HG02571 (cell line): ENCODE measurements at regions not wholly inside any gene's neighbourhood (a gene's known extent, or its start where the extent isn't known, plus 50 kb on each side); places are given as distances from the start of the nearest gene placed in this dataset.
A peak's percentile ranks its signal among the peaks of the same experiment; 100 is the strongest.
"Not testable (repeated sequence)": the region's sequence is repeated elsewhere in the genome, so short reads cannot be mapped to it uniquely, and the experiment has no call there.

Source experiments
- ATAC-seq: cut with Tn5 transposase; IDR thresholded peaks from one replicate; pipeline ENCODE4 v1.9.1; 2021; ENCODE audit warnings: mild to moderate bottlenecking, moderate library complexity; ENCODE audit not compliant: unreplicated experiment

DNA sequence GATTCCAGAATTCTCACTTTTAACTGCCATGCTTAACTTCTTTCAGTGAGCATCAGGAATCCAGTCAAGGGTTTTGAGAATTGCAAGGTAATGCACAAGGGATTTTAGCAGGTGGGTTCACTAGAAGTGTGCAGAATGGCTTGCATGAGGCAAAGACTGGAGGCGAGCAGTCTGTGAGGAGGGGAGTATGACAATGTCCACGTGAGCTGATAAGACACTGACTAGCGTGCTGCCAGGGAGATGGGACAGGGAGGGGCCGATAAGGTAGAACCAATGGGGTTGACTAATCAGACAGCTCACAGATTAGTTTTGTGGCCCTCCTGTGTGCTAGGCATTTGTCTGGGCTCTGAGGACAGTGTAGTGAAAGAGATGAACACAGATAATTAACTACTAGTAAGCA is 102.0 kb upstream of the DAZL start:
- ATAC-seq: no peak

DNA sequence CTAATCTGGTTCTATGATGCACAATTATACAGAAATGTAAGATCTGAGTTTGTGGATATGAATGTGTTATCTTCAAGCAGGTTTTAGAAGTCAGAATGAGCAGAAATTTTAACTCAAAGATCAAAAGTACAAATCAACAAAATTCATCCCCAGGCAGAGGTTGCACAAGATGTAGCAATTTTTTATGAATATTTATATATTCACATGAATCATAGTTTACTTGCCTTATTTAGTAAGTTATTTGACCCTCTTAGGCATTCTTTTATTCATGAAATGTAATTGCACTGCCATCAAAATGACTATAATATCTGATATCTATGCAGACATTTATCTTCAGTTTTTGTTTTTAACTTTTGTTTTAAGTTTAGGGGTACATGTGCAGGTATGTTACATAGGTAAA is 103.1 kb upstream of the DAZL start:
- no peak for ATAC-seq

DNA sequence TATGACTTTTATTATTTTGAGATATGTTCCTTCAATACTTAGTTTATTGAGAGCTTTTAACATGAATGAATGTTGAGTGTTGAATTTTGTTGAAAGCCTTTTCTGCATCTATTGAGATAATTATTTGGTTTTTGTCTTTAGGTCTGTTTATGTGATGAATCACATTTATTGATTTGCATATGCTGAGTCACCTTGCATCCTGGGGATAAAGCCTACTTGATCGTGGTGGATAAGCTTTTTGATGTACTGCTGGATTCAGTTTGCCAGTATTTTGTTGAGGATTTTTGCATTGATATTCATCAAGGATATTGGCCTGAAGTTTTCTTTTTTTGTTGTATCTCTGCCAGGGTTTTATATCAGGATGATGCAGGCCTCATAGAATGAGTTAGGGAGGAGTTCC is 106.5 kb upstream of the DAZL start:
- not testable (repeated sequence) for ATAC-seq

DNA sequence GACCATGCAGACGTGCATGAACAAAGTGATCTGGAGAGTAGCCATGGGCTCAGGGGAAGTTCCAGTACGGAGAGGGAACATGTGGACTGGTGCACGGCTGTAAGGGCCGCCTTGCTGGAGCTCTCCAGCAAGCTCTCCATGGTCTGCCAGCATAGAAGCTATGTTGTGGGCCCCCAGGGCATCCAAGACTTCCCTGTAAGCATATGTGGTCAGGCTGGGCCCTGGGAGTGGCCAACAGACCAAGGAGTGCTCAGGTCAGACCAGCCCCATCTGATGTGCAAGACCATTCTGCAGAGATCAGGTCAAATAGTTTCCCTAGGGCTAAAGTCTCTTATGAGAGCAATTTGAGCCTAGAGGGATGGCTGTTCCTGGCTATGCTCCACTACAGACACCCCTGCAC is 110.1 kb upstream of the DAZL start:
- ATAC-seq: no peak

DNA sequence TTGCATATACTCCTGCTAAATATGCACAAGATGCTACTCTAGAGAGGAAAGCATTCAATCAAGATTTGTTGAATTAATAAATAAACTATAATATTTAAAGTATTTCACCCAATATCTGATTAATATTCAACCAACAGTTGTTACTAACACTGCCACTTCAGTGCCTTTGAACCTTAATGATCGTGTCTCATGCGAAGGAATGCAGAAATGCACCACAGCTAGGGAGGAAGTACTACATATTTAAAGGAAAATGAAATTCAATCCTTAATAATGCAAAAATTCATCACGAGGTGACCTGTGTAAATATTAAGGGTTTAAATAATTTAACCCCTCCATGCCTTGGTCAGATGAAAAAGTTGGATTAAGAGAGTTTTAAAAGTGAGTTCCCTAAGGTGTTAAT is 114.2 kb upstream of the DAZL start:
- ATAC-seq: no peak

DNA sequence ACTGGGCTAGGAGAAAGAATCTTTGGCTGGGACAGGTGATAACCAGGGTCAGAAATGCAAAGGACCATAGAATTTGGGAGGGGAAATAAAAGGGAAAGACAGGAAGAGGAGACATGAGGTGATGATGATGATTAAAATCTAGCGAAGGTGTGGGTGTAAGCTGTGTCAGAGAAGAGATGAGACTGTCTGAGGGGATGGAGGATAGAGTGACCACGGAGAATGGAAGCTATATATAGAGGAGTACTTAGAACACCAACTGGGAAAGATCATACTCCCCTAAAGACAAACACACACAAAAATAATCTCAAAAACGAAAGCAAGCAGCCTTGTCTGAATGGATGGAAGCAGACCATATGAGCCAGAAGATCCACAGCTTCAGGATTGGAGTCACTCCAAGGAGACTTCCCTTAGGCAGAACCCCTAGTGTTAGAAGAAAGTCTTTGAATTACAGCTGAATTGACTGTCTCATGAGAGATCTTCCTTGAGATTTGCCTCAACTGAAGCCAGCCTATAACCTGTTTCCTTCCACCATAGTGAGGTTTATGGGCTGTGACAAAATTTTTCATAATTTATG is 115.2 kb upstream of the DAZL start:
- no peak for ATAC-seq

DNA sequence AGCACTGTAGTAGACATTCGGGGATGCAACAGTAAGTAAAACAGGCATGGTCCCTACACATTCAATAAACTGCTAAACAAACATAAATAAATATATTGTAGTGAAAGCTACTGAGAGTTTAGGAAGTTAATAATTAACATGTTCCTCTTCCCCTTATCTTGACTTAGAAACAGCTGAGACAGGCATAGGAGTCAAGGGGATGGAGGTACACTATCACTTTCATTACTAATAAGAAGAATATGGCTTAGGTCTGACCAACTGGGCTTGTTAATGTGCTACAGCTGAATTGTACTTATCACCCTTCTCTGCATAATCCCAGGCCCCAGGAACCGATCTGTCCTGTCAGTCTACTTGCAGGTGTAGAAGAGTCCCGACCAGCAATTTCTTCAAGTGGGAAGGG is 116.3 kb upstream of the DAZL start:
- no peak for ATAC-seq

DNA sequence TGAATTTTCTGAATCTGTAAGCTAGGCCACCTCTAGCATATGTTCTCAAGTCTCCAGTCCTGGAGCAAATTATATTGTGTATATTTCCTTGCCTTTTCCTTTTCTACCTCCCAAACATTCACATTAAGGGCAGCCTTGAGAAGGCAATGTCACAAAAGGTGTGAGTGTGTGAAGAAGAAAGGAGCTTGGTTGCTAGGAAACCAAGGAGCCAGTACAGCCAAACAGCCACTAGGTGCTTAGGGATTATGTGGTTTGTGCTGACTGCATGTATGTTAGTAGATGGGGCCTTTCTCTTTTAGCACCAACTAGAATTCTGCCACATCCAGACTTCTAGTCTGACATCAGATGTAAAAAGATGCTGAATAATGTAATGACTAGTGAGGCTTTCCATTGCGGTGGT is 118.8 kb upstream of the DAZL start:
- ATAC-seq: no peak

DNA sequence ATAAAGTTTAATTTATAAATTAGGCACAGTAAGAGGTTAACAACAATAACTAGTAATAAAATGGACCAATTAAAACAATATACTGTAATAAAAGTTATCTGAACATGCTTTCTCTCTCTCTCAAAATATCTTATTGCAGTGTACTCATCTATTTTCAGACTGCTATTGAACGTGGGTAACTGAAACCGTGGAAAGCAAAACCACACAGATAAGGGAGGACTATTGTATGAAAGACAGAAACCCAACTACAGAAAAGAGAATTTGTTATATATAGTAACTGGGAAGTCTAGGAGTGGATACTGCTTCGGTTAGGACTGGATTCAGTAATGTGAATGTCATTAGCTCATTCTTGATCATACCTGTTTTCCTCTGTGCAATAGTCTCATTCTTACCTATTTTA is 119.3 kb upstream of the DAZL start:
- no peak for ATAC-seq

DNA sequence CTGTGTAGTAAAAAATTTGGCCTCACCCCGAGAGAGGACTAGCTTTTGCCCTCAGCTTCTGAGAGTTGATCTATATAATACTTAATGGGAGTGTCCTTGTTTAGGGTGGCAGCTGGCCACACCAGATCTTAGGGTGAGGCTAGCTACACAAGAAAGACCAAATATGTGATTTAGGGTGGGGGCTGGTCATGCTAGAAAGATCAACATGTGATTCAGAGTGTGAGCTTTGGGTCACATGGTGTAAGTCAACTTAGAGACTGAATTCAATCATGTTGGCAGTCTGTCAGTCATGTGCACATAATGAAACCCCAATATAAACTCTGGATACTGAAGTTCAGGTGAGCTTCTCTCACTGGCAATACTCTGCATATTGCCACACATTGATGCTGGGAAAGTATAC is 120.7 kb upstream of the DAZL start:
- ATAC-seq: no peak

DNA sequence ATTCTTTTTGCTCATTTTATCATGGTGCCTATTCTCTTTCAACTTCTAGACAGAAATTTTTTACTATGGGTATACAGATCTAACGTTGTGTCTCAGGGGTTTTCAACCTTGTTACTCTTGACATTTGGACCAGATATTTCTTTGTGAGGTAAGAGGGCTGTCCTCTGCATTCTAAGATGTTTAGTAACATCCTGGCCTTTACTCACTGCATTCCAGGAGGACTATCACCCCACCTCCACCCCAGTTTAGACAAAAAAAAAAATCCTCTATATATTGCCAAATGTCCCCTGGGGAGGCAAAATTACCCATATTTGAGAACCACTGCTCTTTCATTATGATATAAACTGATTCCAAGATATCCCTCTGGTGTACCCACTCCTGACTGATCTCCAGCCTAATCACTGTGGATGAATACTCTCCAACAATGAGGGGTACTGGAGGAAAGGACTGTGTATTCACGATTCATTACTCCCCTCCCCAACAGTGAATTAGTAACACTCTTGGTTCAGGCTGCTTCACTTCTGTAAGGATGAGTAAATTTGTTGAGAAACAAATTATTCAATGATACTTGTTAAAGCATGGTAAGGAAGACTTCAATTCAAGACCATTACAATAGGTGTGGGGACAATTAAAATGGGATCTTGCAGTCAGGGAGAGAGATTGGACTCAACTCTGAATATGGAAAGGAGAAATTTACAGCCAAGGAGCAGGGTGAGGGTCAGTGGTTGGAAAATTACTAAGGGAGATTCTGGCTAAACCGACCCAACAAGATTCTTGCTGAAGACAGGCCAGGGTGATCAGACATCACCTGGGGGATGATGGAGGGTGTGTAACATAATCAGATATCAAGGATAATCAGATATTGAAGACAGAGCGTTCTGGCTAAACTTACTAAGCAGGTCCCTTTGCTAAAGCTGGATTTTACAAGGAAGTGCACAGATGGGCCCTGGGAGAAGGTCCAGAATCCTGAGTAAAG is 123.8 kb upstream of the DAZL start:
- no peak for ATAC-seq

DNA sequence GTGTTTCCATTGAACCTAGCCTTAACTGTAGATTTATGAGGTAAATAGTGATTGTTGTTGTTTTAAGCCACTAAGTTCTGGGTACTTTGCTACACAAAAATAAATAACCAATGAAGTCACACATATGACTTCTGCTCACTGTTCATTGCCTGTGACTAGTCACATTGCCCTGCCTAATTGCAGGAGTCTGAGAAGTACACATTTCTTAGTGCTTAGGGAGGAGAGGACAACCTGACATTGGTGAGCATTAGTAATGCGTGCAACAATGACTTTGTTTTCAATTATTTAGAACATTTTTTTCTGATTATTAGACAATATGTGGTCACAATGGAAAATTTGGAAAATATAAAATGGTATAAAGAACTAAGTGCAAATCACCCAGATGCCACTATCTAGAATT is 133.2 kb upstream of the DAZL start:
- ATAC-seq: no peak

DNA sequence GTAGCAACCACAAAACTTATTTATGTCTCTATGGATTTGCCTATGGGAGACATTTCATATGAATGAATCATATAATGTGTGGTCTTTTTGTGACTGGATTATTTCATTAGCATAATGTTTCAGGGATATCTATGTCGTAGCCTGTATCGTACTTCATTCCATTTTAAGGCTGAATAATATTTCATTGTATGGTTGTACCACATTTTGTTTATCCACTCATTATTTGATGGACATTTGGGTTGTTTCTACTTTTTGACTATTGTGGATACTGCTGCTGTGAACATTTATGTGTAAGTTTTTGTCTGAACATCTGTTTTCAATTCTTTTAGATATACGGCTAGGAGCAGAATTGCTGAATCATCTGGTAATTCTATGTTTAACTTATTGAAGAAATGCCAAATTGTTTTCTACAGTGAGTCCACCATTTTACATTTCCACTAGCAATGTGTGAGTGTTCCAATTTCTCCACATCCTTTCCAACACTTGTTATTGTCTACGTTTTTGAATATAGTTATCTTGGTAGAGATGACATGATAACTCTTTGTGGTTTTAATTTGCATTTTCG is 134.4 kb upstream of the DAZL start:
- no peak for ATAC-seq

DNA sequence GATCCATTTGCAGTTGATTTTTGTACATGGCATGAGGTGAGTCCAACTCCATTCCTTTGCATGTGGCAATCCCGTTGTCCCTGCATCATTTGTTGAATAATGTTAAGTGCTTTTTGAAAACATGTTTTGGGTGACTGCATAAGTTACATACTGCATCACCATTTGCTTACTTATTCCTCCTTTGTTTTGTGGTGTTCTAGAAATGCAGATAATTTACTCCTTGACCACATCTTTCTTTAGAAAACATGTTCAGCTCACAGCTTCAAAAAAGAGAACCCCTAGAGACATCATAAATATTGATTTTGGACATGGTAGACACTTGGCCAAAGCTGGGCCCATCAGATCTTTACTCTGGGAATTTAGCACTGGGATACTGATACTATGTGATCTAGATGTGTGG is 135.3 kb upstream of the DAZL start:
- no peak for ATAC-seq

DNA sequence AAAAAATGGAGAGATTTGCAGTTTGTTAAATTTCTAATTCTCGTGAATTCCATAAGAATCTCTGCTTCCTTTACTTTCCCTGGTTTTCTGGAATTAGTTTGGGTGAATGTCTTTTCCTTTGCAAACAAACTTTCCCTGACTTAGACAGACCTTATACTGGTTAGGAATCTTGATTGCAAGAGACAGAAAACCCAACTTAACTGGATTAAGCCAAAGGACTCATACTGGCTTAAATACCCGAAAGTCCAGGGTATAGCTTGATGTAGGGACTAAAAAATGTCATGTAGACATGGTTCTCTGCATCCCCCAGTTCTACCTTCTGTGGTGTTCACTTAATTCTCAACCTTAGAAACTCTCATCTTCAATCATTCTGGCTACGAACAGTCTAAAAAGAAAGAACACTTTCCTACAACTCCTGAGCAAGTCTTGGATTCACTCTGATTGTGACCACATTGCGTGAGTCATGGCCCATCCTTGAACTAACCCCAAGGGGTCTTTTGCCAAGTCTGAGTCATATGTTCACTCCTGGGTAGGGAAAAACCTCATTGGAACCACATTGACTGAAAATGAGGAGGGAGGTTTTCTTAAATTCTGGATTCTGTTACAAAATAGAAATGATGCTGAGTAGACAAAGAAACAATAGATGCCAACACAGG is 136.0 kb upstream of the DAZL start:
- no peak for ATAC-seq

DNA sequence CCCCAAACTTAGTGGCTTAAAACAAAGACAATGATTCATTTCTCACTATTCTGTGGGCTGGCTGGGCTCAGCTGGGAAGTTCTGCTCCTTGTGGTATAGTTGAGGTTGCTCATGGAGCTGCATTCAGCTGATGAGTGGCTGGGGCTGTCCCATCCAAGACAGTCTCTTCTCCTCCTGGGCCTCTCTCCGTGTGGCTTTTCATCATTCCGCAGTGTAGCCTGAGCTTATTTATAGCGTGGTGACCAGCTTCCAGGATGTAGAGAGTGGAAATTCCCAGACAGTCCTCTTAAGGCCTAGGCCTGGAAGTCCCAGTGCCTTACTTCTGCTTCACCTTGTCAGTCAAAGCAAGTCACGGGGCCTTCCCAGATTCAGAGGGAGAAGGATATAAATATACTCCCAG is 136.7 kb upstream of the DAZL start:
- ATAC-seq: peak; percentile 75

DNA sequence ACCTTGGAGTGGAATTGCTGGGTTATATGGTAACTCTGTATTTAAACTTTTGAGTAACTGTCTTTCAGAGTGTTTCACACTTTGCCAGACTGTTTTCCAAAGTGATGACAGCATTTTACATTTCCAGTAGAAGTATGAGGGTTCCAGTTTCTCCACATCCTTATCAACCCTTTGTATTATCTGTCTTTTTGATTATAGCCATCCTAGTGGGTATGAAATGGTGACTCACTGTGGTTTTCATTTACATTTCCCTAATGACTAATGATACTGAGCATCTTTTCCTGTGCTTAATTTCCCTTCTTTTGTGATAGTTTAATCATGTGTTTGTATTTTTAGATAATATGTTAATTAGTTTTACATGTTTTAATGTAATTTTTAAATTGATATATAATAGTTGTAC is 138.1 kb upstream of the DAZL start:
- ATAC-seq: no peak

DNA sequence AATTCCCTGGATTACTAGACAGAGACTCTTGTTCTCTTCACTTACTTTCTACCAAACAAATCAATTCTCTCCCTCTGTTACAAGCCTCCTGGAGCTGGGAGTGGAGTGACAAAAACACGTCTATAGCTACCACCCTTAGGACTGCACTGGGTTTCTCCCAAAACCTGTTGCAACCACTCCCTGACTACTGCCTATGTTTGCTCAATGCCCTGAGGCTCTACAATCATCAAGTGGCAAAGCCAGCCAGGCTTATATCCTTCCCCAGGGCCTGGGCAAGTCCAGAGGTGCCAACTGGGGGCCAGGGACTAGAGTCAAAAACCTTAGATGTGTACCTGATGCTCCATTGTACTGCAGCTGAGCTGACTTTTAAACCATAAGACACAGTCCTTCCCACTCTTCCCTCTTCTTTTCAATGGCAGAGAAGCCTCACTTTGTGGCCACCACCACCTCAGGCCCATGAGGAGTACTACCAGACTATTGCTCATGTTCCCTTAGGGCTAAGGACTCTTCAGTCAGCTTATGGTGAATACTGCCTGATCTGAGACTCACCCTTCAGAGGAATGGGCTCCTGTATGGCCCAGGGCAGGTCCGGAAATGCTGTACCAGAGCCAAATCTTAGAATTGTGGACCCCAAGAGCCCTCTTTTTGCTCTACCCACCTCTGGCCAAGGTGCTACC is 125.4 kb upstream of the PLCL2 start:
- no peak for ATAC-seq

DNA sequence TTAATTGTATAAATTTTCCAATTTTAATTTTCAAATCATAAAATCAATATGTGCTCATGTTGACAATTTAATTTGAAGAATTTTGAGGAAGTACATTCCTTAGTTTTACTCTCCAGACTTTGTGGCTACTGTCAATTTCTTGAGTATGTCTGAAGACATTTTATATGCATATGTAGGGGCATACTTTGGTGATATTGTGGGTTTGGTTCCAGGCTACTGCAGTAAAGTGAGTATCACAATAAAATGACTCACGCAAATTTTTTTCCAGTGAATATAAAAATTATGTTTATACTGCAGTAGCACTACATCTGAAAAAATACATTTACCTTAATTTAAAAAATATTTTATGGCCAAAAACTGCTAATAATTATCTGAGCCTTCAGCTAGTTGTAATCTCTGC is 123.2 kb upstream of the PLCL2 start:
- ATAC-seq: no peak

DNA sequence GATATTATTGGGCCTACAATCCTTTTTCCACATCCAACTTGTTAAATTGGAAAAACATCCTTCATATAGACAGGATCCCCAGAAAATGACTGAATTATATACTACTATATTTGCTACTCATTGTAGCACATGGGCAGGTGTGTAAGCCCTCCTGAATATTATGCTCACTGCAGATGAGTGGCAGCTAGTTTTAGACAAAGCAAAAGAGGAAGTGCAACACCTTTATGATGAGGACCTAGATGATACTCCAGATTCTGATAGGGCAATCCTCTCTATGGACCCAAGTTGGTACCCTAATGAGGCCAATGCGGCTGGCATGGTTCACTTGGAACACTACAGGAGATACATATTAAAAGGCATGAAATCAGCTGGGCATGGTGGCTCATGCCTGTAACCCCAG is 119.1 kb upstream of the PLCL2 start:
- ATAC-seq: no peak

DNA sequence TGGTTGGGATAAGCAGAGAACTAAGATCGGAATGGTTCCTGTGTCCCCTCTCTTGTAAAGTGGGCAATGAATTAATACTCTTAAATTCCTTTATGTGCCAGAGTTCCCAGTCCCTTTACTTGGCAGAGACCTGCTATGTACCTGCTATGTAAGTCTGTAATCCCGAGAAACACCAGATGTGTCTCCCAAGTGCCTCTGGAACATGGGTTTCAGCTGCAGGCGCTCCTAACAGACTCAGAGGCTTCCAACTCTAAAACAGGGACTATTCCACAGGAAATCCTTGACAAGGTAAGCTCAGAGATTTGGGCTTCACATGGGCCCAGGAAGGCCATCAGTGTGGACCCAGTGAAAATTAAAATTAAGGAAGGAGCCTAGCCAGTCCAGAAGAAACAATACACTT is 117.7 kb upstream of the PLCL2 start:
- ATAC-seq: no peak
